Peyer's patch (tissue), 4 donors: ENCODE measurements at regions not wholly inside any gene's neighbourhood (a gene's known extent, or its start where the extent isn't known, plus 50 kb on each side); places are given as distances from the start of the nearest gene placed in this dataset.

Experiments
- POLR2A ChIP-seq, 2 donors: fragments of 450-650 bp; IDR thresholded peaks; one replicate each; pipeline ENCODE4 v1.5.1; 2017; ENCODE audit warnings: antibody characterized with exemption in 2 of 2, mild to moderate bottlenecking in 2 of 2, moderate library complexity in 2 of 2
- TF ChIP-seq, protein P1 (sequence below), 6 experiments: fragments of 450-650 bp in 4 of 6; fragments of 200-600 bp in 2 of 6; sonication (generic) in 1 of 6; IDR thresholded peaks; one replicate each; pipeline ENCODE4 v1.5.1; 2017 to 2019; ENCODE audit warnings: antibody characterized with exemption in 6 of 6, mild to moderate bottlenecking in 3 of 6, moderate library complexity in 1 of 6

GRCh38 chr1:169003864-169004516 lies 102.5 kb upstream of the ATP1B1 start:
- TF ChIP-seq, protein P1, sequence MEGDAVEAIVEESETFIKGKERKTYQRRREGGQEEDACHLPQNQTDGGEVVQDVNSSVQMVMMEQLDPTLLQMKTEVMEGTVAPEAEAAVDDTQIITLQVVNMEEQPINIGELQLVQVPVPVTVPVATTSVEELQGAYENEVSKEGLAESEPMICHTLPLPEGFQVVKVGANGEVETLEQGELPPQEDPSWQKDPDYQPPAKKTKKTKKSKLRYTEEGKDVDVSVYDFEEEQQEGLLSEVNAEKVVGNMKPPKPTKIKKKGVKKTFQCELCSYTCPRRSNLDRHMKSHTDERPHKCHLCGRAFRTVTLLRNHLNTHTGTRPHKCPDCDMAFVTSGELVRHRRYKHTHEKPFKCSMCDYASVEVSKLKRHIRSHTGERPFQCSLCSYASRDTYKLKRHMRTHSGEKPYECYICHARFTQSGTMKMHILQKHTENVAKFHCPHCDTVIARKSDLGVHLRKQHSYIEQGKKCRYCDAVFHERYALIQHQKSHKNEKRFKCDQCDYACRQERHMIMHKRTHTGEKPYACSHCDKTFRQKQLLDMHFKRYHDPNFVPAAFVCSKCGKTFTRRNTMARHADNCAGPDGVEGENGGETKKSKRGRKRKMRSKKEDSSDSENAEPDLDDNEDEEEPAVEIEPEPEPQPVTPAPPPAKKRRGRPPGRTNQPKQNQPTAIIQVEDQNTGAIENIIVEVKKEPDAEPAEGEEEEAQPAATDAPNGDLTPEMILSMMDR (IDR thresholded peaks at IDR 0.05): no peak
- no peak for TF ChIP-seq POLR2A (IDR thresholded peaks at IDR 0.05)
